ENCODE measurements at regions not wholly inside any gene's neighbourhood (a gene's known extent, or its start where the extent isn't known, plus 50 kb on each side); places are given as distances from the start of the nearest gene placed in this dataset.

- TF ChIP-seq POLR2AphosphoS5 (IDR thresholded peaks at IDR 0.05; ENCODE audit: borderline replicate concordance, low read depth, low read length) (no peak), EZH2 (IDR thresholded peaks at IDR 0.05) (no peak)
These were observed 250.7 kb upstream of the MYOCD start for GRCh38 chr17:12415031-12415430.
